K562 (cell line): ENCODE measurements at regions not wholly inside any gene's neighbourhood (a gene's known extent, or its start where the extent isn't known, plus 50 kb on each side); places are given as distances from the start of the nearest gene placed in this dataset.

Source experiments
- ATAC-seq: fragments of 200-7000 bp; cut with Tn5 transposase; 3 replicates; pipeline ENCODE4 v1.9.1; 2020; ENCODE audit warnings: moderate library complexity
- BruUV-seq: library from RNA; stranded (reverse); fragments of 400-500 nt; replicated peaks from 2 replicates; lab custom pipeline; 2021; lab: Mats Ljungman, UMichigan
- CTCF ChIA-PET: fragments of 300-600 bp; formaldehyde crosslinking; extraction: SDS; loops from one replicate; lab custom pipeline; 2021; ENCODE audit warnings: low intra/inter-chr PET ratio; lab: Yijun Ruan, JAX
- POLR2A ChIA-PET: fragments of 300-600, 350-650 bp; sonication (Branson Sonifier 250); formaldehyde crosslinking; extraction: SDS; loops from one replicate; lab custom pipeline; 2021; ENCODE audit warnings: antibody characterized with exemption, inconsistent platforms; lab: Yijun Ruan, JAX
- DNase-seq, 4 experiments: peaks; one replicate each; pipeline versions ENCODE4 v3.0.0 to v3.0.0-alpha.2; 2011 to 2018; ENCODE audit warnings: low spot score in 3 of 4, mixed read lengths in 3 of 4; ENCODE audit errors: extremely low read depth in 1 of 4
- FAIRE-seq: peaks from 2 replicates; lab custom pipeline; 2011; peaks lifted over from hg19 to GRCh38; lab: Jason Lieb, UNC
- H2AFZ ChIP-seq: 2 replicates; pipeline ENCODE4 v1.6.0; 2011; ENCODE audit warnings: low read depth, low read length, control low read depth, inconsistent platforms
- H3K27ac ChIP-seq: fragments of 200-600 bp; 3 replicates; pipeline ENCODE4 v1.8.0; 2011; ENCODE audit warnings: low read depth, mild to moderate bottlenecking, control low read depth, inconsistent platforms, low read length, moderate library complexity, mixed read lengths; ENCODE audit errors: extremely low read depth
- H3K27me3 ChIP-seq, 2 experiments: fragments of 300-600 bp in 1 of 2; 2 replicates in 1 of 2; 3 replicates in 1 of 2; pipeline versions ENCODE4 v1.6.0 to v1.8.0; 2011; ENCODE audit warnings: inconsistent platforms in 2 of 2, low read length in 2 of 2, mild to moderate bottlenecking in 1 of 2, mixed read lengths in 1 of 2, moderate library complexity in 1 of 2; ENCODE audit not compliant: control insufficient read depth in 2 of 2, insufficient read depth in 2 of 2
- H3K36me3 ChIP-seq: fragments of 300-600 bp; 3 replicates; pipeline ENCODE4 v1.8.0; 2011; ENCODE audit warnings: mild to moderate bottlenecking, low read length, inconsistent platforms; ENCODE audit not compliant: control insufficient read depth, insufficient read depth
- H3K4me1 ChIP-seq, 2 experiments: fragments of 200-600 bp in 1 of 2; replicated peaks in 1 of 2; 2 replicates in 1 of 2; 3 replicates in 1 of 2; pipeline versions ENCODE4 v1.5.1 to v1.8.0; 2011; ENCODE audit warnings: inconsistent platforms in 2 of 2, low read length in 2 of 2, mild to moderate bottlenecking in 1 of 2, mixed read lengths in 1 of 2, moderate library complexity in 1 of 2; ENCODE audit not compliant: control insufficient read depth in 2 of 2, insufficient read depth in 2 of 2
- H3K4me2 ChIP-seq: 2 replicates; pipeline ENCODE4 v1.6.1; 2011; ENCODE audit warnings: low read length, control low read depth, inconsistent platforms, mixed read lengths; ENCODE audit not compliant: insufficient read depth
- H3K4me3 ChIP-seq: fragments of 200-600 bp; sonication (generic), shearing (Covaris generic); 2 replicates; pipeline ENCODE4 v1.5.1; 2016; ENCODE audit warnings: control low read depth, inconsistent platforms
- H3K79me2 ChIP-seq: fragments of 200-600 bp; 3 replicates; pipeline ENCODE4 v1.8.0; 2011; ENCODE audit warnings: low read length, inconsistent platforms; ENCODE audit not compliant: control insufficient read depth, insufficient read depth
- H3K9ac ChIP-seq, 2 experiments: 2 replicates each; pipeline versions ENCODE4 v1.6.0 to v1.6.1; 2011; ENCODE audit warnings: low read depth in 2 of 2, low read length in 2 of 2, control low read depth in 1 of 2, inconsistent platforms in 1 of 2, mild to moderate bottlenecking in 1 of 2, mixed read lengths in 1 of 2; ENCODE audit not compliant: insufficient read depth in 1 of 2
- H3K9me1 ChIP-seq: one replicate; pipeline ENCODE4 v1.6.0; 2011; ENCODE audit warnings: inconsistent platforms, mild to moderate bottlenecking, low read length, moderate library complexity; ENCODE audit not compliant: control insufficient read depth, insufficient read depth
- H3K9me3 ChIP-seq: replicated peaks from 2 replicates; pipeline ENCODE4 v1.5.1; 2011; ENCODE audit warnings: low read depth, low read length, inconsistent platforms; ENCODE audit not compliant: control insufficient read depth, insufficient read depth
- H4K20me1 ChIP-seq: replicated peaks from 2 replicates; pipeline ENCODE4 v1.6.1; 2011; ENCODE audit warnings: low read length, inconsistent platforms, mixed read lengths; ENCODE audit not compliant: control insufficient read depth, insufficient read depth
- ARNT ChIP-seq, 2 experiments: fragments of 450-650 bp; IDR thresholded peaks; 2 replicates each; pipeline ENCODE4 v1.6.1; 2016; ENCODE audit warnings: mild to moderate bottlenecking in 1 of 2
- BCLAF1 ChIP-seq, 2 experiments: fragments of 450-650 bp in 1 of 2; IDR thresholded peaks; 2 replicates each; pipeline ENCODE4 v1.6.1; 2011 to 2017; ENCODE audit warnings: low read depth in 2 of 2, antibody characterized with exemption in 1 of 2, borderline replicate concordance in 1 of 2, low read length in 1 of 2, mild to moderate bottlenecking in 1 of 2, mixed read lengths in 1 of 2; ENCODE audit not compliant: control insufficient read depth in 1 of 2
- BMI1 ChIP-seq: fragments of 150-350 bp; IDR thresholded peaks from 2 replicates; pipeline ENCODE4 v1.6.1; 2014; ENCODE audit warnings: low read length
- BRD4 ChIP-seq: fragments of 200-600 bp; sonication (generic); IDR thresholded peaks from 2 replicates; pipeline ENCODE4 v1.6.1; 2017; ENCODE audit warnings: inconsistent platforms
- CXXC5 ChIP-seq: fragments of 250-450 bp; sonication (Bioruptor Pico); IDR thresholded peaks from 2 replicates; pipeline ENCODE4 v1.8.0; 2022; ENCODE audit warnings: inconsistent platforms, mild to moderate bottlenecking, moderate library complexity
- HNRNPUL1 ChIP-seq: fragments of 200-400 bp; formaldehyde crosslinking; IDR thresholded peaks from 2 replicates; pipeline ENCODE4 v1.6.1; 2017; ENCODE audit warnings: low read length
- MYC ChIP-seq, 2 experiments: fragments of 250-450 bp in 1 of 2; sonication (Bioruptor Pico) in 1 of 2; IDR thresholded peaks; 2 replicates each; pipeline versions ENCODE4 v1.5.1 to v1.6.1; 2012 to 2021; ENCODE audit warnings: low read depth in 2 of 2, borderline replicate concordance in 1 of 2, improper control_type of control experiment in 1 of 2, low read length in 1 of 2, mild to moderate bottlenecking in 1 of 2, moderate library complexity in 1 of 2
- NFIX ChIP-seq: fragments of 250-450 bp; sonication (Bioruptor Pico); IDR thresholded peaks from 2 replicates; pipeline ENCODE4 v1.4.0; 2020; ENCODE audit warnings: low read depth, mild to moderate bottlenecking, moderate library complexity
- POLR3G ChIP-seq: IDR thresholded peaks from 2 replicates; pipeline ENCODE4 v1.6.1; 2011; ENCODE audit not compliant: insufficient read length, insufficient replicate concordance; ENCODE audit errors: extremely low read depth
- RFX1 ChIP-seq: fragments of 450-650 bp; IDR thresholded peaks from 2 replicates; pipeline ENCODE4 v1.6.1; 2016; ENCODE audit warnings: mild to moderate bottlenecking, moderate library complexity
- SOX6 ChIP-seq: fragments of 450-650 bp; IDR thresholded peaks from 2 replicates; pipeline ENCODE4 v1.6.1; 2014; ENCODE audit warnings: mild to moderate bottlenecking
- UBTF ChIP-seq, 2 experiments: IDR thresholded peaks; 2 replicates each; pipeline ENCODE4 v1.6.1; 2012; ENCODE audit warnings: improper control_type of control experiment in 2 of 2, low read depth in 2 of 2, low read length in 2 of 2, borderline replicate concordance in 1 of 2
- ZFX ChIP-seq: sonication (generic); formaldehyde crosslinking; IDR thresholded peaks from 2 replicates; pipeline ENCODE4 v1.8.0; 2022; ENCODE audit warnings: mild to moderate bottlenecking, missing genetic modification reagents, moderate library complexity
- ZNF253 ChIP-seq: fragments of 250-450 bp; sonication (Bioruptor Pico); conservative IDR thresholded peaks from 2 replicates; pipeline ENCODE4 v1.6.1; 2021; ENCODE audit warnings: mild to moderate bottlenecking
- ZNF431 ChIP-seq: sonication (generic); formaldehyde crosslinking; IDR thresholded peaks from 2 replicates; pipeline ENCODE4 v1.8.0; 2022; ENCODE audit warnings: mild to moderate bottlenecking, missing genetic modification reagents
- WGBS: fragments of 100-300 bp; shearing (Covaris generic); methylation state at CpG from one replicate; pipeline ENCODE4 v1.1.6; 2016; ENCODE audit warnings: low coverage, mixed read lengths; ENCODE audit not compliant: insufficient coverage; ENCODE audit errors: missing lambda C conversion rate; 5-methylcytosine and 5-hydroxymethylcytosine counted together
- in situ Hi-C: fragments of 300-500 bp; cut with MboI; formaldehyde crosslinking; loops from 4 replicates; pipeline ENCODE4 v1.15.0; 2018; ENCODE audit warnings: inconsistent platforms, mixed read lengths
- intact Hi-C: fragments of 100-400 bp; cut with micrococcal nuclease; formaldehyde crosslinking; loops from 2 replicates; pipeline ENCODE4 v1.14.2; 2022

DNA sequence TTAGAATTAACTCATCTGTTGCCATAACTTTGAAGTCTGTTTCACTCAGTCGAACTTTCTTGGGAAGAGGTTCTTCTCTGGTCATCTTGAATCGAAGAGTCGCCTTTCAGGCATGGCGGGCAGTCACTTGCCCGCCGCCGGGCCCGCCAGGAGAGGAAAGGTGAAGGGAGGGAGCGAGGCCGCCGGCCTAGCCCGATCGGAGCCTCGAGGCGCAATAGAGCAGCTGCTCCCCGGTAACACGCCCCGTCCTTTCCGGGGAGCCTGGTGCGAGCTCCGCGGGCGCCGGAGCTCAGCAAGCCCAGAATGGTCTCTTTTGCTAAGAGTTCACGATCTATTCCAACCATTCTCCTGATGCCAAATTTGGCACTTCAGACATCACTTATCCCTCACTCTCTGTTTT lies 591.8 kb downstream of the TFAP2B start:
- DNase-seq, result no peak
- POLR2A ChIA-PET, result no interaction called here
- TF ChIP-seq BRD4 (no peak), MYC (IDR thresholded peaks at IDR 0.05; ENCODE audit: low read depth, low read length) (no peak), MYC (CRISPR knock-in tag; IDR thresholded peaks at IDR 0.05; ENCODE audit: borderline replicate concordance, low read depth) (no peak), ZNF253 (CRISPR knock-in tag) (no peak), HNRNPUL1 (no peak), NFIX (no peak), ARNT (IDR thresholded peaks at IDR 0.05) (no peak), RFX1 (no peak), UBTF (IDR thresholded peaks at IDR 0.05; ENCODE audit: borderline replicate concordance in 1 of 2, low read depth in 2 of 2, low read length in 2 of 2) (no peak), POLR3G (no peak), CXXC5 (CRISPR knock-in tag) (no peak), ZNF431 (CRISPR knock-in tag) (no peak), ZFX (CRISPR knock-in tag) (no peak), BCLAF1 (IDR thresholded peaks at IDR 0.05; ENCODE audit: borderline replicate concordance in 1 of 2, control insufficient read depth in 1 of 2, low read depth in 2 of 2, low read length in 1 of 2) (no peak), BMI1 (no peak), SOX6 (no peak)

More for the DNA sequence above, 591.8 kb downstream of the TFAP2B start:
- Histone ChIP-seq H3K27ac (no peak overlapping the region), H3K9ac (no peak overlapping the region), H3K79me2 (no peaks in the 10 kb centered on the region), H3K27me3 (no peaks in the 10 kb centered on the region), H3K9me3 (no peaks in the 10 kb centered on the region; the same call in 1 of the 2 replicates), H3K4me2 (no peak overlapping the region), H4K20me1 (no peaks in the 10 kb centered on the region), H3K4me1 (peaks cover 0 to 3% of the 10 kb centered on the region in 2 experiments; a peak in 1 of 5 replicates), H3K36me3 (no peaks in the 10 kb centered on the region), H3K9me1 (no peaks in the 10 kb centered on the region), H2AFZ (no peak overlapping the region), H3K4me3 (no peak overlapping the region)
- in situ Hi-C loops, result no loop called here
- intact Hi-C loops, result no loop called here
- FAIRE-seq (no peak), ATAC-seq (no peak)
- CTCF ChIA-PET, result no interaction called here
- BruUV-seq, result no TSS peak
- WGBS, result 4% methylated on average over 25 of the region's 25 CpGs
